ENCODE measurements at regions not wholly inside any gene's neighbourhood (a gene's known extent, or its start where the extent isn't known, plus 50 kb on each side); places are given as distances from the start of the nearest gene placed in this dataset.
A peak's percentile ranks its signal among the peaks of the same experiment; 100 is the strongest.

DNA sequence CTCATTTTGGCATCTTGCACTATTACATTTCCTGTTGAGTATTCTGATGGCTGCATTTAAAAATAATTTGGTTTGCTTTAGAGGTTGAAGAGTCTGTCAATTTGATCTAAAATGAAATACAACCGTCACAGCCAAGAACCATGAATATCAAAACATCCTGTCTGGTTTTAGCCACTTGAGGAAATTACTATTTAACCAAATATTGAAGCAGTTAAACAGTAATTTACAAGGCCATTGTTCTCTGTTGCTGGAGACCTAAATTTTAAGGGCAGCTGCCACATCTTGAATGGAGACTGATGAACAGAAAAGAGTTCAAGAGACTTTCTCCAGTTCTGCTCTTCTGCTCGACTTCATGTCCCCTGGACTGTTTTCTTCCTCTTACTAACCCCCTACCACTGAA, 549.4 kb downstream of the LRRC70 start:
- TF ChIP-seq EGR1 (IDR thresholded peaks at IDR 0.05) (no peak), CEBPB (IDR thresholded peaks at IDR 0.05) (no peak), NFIC (IDR thresholded peaks at IDR 0.05) (no peak), REST (IDR thresholded peaks at IDR 0.05; ENCODE audit: low read depth) (no peak), TCF12 (IDR thresholded peaks at IDR 0.05; ENCODE audit: low read depth) (no peak), RAD21 (IDR thresholded peaks at IDR 0.05; ENCODE audit: low read depth) (no peak), YY1 (IDR thresholded peaks at IDR 0.05; ENCODE audit: low read depth) (no peak), FOXM1 (IDR thresholded peaks at IDR 0.05; ENCODE audit: borderline replicate concordance, low read depth) (no peak), TAF1 (IDR thresholded peaks at IDR 0.05; ENCODE audit: low read depth) (no peak), CREB1 (IDR thresholded peaks at IDR 0.05; ENCODE audit: low read depth) (no peak), MAX (IDR thresholded peaks at IDR 0.05) (no peak), TEAD4 (IDR thresholded peaks at IDR 0.05) (no peak), ZBTB7A (IDR thresholded peaks at IDR 0.05; ENCODE audit: low read depth) (no peak)

- TF ChIP-seq REST (IDR thresholded peaks at IDR 0.05; ENCODE audit: low read depth) (no peak), TCF12 (IDR thresholded peaks at IDR 0.05; ENCODE audit: low read depth) (no peak), TEAD4 (IDR thresholded peaks at IDR 0.05) (no peak), NFIC (IDR thresholded peaks at IDR 0.05) (no peak), YY1 (IDR thresholded peaks at IDR 0.05; ENCODE audit: low read depth) (no peak)
These were observed 548.4 kb downstream of the LRRC70 start for GRCh38 chr5:63127054-63127453.

- TF ChIP-seq EGR1 (IDR thresholded peaks at IDR 0.05) (no peak), RAD21 (IDR thresholded peaks at IDR 0.05; ENCODE audit: low read depth) (peak; percentile 52)
These were observed 547.2 kb downstream of the LRRC70 start for GRCh38 chr5:63125862-63126261.

DNA sequence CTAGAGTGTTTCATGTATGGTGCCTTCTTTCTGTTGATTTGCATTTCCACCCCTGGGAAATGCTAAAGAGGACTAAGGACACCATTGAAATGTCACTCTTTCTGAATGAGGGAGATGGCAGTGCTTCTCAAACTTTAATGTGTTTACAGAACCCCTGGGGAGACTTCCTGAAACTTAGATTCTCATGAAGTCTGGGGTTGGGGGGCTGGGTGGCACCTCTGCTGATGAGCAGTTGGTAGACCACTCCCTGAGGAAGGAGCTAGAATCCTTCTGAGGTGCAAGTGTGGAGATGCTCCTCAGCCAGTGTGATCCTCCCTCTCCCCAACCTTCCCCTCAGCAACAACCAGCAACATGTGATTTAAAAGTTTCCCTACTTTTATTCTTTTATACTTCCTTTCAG, 546.8 kb downstream of the LRRC70 start:
- no peak for TF ChIP-seq TEAD4 (IDR thresholded peaks at IDR 0.05)
- TF ChIP-seq ZBTB7A (IDR thresholded peaks at IDR 0.05; ENCODE audit: low read depth), result no peak
- TF ChIP-seq NFIC (IDR thresholded peaks at IDR 0.05), result no peak
- TF ChIP-seq REST (IDR thresholded peaks at IDR 0.05; ENCODE audit: low read depth), result no peak
- TF ChIP-seq CEBPB (IDR thresholded peaks at IDR 0.05), result no peak
- TF ChIP-seq, protein P1, sequence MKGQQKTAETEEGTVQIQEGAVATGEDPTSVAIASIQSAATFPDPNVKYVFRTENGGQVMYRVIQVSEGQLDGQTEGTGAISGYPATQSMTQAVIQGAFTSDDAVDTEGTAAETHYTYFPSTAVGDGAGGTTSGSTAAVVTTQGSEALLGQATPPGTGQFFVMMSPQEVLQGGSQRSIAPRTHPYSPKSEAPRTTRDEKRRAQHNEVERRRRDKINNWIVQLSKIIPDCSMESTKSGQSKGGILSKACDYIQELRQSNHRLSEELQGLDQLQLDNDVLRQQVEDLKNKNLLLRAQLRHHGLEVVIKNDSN (IDR thresholded peaks at IDR 0.05), result no peak
- no peak for TF ChIP-seq EP300 (IDR thresholded peaks at IDR 0.05; ENCODE audit: borderline replicate concordance)
- no peak for TF ChIP-seq YY1 (IDR thresholded peaks at IDR 0.05; ENCODE audit: low read depth)
- no peak for TF ChIP-seq TCF12 (IDR thresholded peaks at IDR 0.05; ENCODE audit: low read depth)
- no peak for TF ChIP-seq CREB1 (IDR thresholded peaks at IDR 0.05; ENCODE audit: low read depth)
- TF ChIP-seq FOXM1 (IDR thresholded peaks at IDR 0.05; ENCODE audit: borderline replicate concordance, low read depth), result no peak
- TF ChIP-seq EGR1 (IDR thresholded peaks at IDR 0.05), result no peak
- no peak for TF ChIP-seq MAX (IDR thresholded peaks at IDR 0.05)
- no peak for TF ChIP-seq RAD21 (IDR thresholded peaks at IDR 0.05; ENCODE audit: low read depth)
- no peak for TF ChIP-seq TAF1 (IDR thresholded peaks at IDR 0.05; ENCODE audit: low read depth)

GRCh38 chr5:63124266-63124665, 545.6 kb downstream of the LRRC70 start:
- TF ChIP-seq NFIC (IDR thresholded peaks at IDR 0.05) (no peak), TCF12 (IDR thresholded peaks at IDR 0.05; ENCODE audit: low read depth) (no peak), REST (IDR thresholded peaks at IDR 0.05; ENCODE audit: low read depth) (no peak), EP300 (IDR thresholded peaks at IDR 0.05; ENCODE audit: borderline replicate concordance) (no peak), TEAD4 (IDR thresholded peaks at IDR 0.05) (no peak), CREB1 (IDR thresholded peaks at IDR 0.05; ENCODE audit: low read depth) (no peak), MAX (IDR thresholded peaks at IDR 0.05) (no peak), RAD21 (IDR thresholded peaks at IDR 0.05; ENCODE audit: low read depth) (no peak), YY1 (IDR thresholded peaks at IDR 0.05; ENCODE audit: low read depth) (no peak), ZBTB7A (IDR thresholded peaks at IDR 0.05; ENCODE audit: low read depth) (no peak), EGR1 (IDR thresholded peaks at IDR 0.05) (no peak)
